DND-41 (cell line): ENCODE measurements at regions not wholly inside any gene's neighbourhood (a gene's known extent, or its start where the extent isn't known, plus 50 kb on each side); places are given as distances from the start of the nearest gene placed in this dataset.

Experiments
- ATAC-seq: fragments of 200-7000 bp; cut with Tn5 transposase; 3 replicates; pipeline ENCODE4 v1.9.1; 2021; ENCODE audit warnings: low read depth; ENCODE audit not compliant: insufficient read depth
- DNase-seq: peaks from one replicate; pipeline ENCODE4 v3.0.0-alpha.2; 2020
- H2AFZ ChIP-seq: 2 replicates; pipeline ENCODE4 v1.6.0; 2012; ENCODE audit warnings: low read depth, low read length
- H3K27ac ChIP-seq: 2 replicates; pipeline ENCODE4 v1.5.1; 2012; ENCODE audit warnings: low read length, inconsistent platforms
- H3K27me3 ChIP-seq: fragments of 200-600 bp; sonication (generic); 2 replicates; pipeline ENCODE4 v1.6.0; 2012; ENCODE audit warnings: low read length, mild to moderate bottlenecking, inconsistent platforms; ENCODE audit not compliant: insufficient read depth, poor library complexity
- H3K36me3 ChIP-seq: 2 replicates; pipeline ENCODE4 v1.5.1; 2012; ENCODE audit warnings: low read length, inconsistent platforms; ENCODE audit not compliant: insufficient read depth
- H3K4me1 ChIP-seq: 2 replicates; pipeline ENCODE4 v1.5.1; 2012; ENCODE audit warnings: mild to moderate bottlenecking, low read length; ENCODE audit not compliant: insufficient read depth
- H3K4me2 ChIP-seq: 2 replicates; pipeline ENCODE4 v1.6.0; 2012; ENCODE audit warnings: mild to moderate bottlenecking, moderate library complexity, low read length, inconsistent platforms; ENCODE audit not compliant: insufficient read depth
- H3K4me3 ChIP-seq, 2 experiments: fragments of 200-600 bp in 1 of 2; shearing (Covaris generic) in 1 of 2; 2 replicates each; pipeline ENCODE4 v1.5.1; 2012 to 2016; ENCODE audit warnings: inconsistent platforms in 2 of 2, low read length in 2 of 2, mild to moderate bottlenecking in 2 of 2, low read depth in 1 of 2, moderate library complexity in 1 of 2
- H3K79me2 ChIP-seq: 2 replicates; pipeline ENCODE4 v1.6.0; 2012; ENCODE audit warnings: low read length, inconsistent platforms; ENCODE audit not compliant: insufficient read depth
- H3K9ac ChIP-seq: 2 replicates; pipeline ENCODE4 v1.6.0; 2012; ENCODE audit warnings: low read depth, mild to moderate bottlenecking, inconsistent platforms, low read length, moderate library complexity
- H3K9me3 ChIP-seq: 2 replicates; pipeline ENCODE4 v1.5.1; 2012; ENCODE audit warnings: low read length, moderate library complexity, mild to moderate bottlenecking, inconsistent platforms; ENCODE audit not compliant: insufficient read depth, severe bottlenecking
- H4K20me1 ChIP-seq: 2 replicates; pipeline ENCODE4 v1.6.0; 2012; ENCODE audit warnings: low read length; ENCODE audit not compliant: insufficient read depth
- CTCF ChIP-seq: IDR thresholded peaks from 2 replicates; pipeline ENCODE4 v1.5.1; 2012; ENCODE audit warnings: borderline replicate concordance, low read length, moderate library complexity, mild to moderate bottlenecking; ENCODE audit not compliant: poor library complexity, severe bottlenecking; ENCODE audit errors: extremely low read depth
- EZH2 ChIP-seq: IDR thresholded peaks from 3 replicates; pipeline ENCODE4 v1.6.1; 2012; ENCODE audit warnings: borderline replicate concordance, low read depth, mild to moderate bottlenecking, moderate library complexity, low read length, inconsistent platforms; ENCODE audit not compliant: severe bottlenecking

- no peak for TF ChIP-seq EZH2
- TF ChIP-seq CTCF: no peak
- H3K36me3 ChIP-seq: no peaks in the 10 kb centered on the region
- DNase-seq (no peak), ATAC-seq (no peak)
- no peaks in the 10 kb centered on the region for H4K20me1 ChIP-seq
- H3K9me3 ChIP-seq: no peaks in the 10 kb centered on the region
- no peaks in the 10 kb centered on the region for H3K79me2 ChIP-seq
- H3K27me3 ChIP-seq: peaks cover 11% of the 10 kb centered on the region
- no peak overlapping the region for H3K4me2 ChIP-seq
- no peak overlapping the region for H3K4me3 ChIP-seq
- H2AFZ ChIP-seq: no peak overlapping the region
- H3K27ac ChIP-seq: no peak overlapping the region
- no peak overlapping the region for H3K9ac ChIP-seq
- no peaks in the 10 kb centered on the region for H3K4me1 ChIP-seq
Measured at GRCh38 chr5:39539470-39539869, 114.7 kb upstream of the DAB2 start.

- Histone ChIP-seq H2AFZ (no peak overlapping the region), H3K9ac (no peak overlapping the region), H3K27ac (no peak overlapping the region), H3K27me3 (peaks cover 19% of the 10 kb centered on the region), H3K79me2 (no peaks in the 10 kb centered on the region), H3K9me3 (no peaks in the 10 kb centered on the region), H3K4me1 (no peaks in the 10 kb centered on the region), H3K4me3 (no peak overlapping the region), H3K36me3 (no peaks in the 10 kb centered on the region), H4K20me1 (no peaks in the 10 kb centered on the region), H3K4me2 (no peak overlapping the region)
- DNase-seq: no peak
- ATAC-seq: no peak
- TF ChIP-seq EZH2 (no peak), CTCF (no peak)
Measured at GRCh38 chr5:39534690-39535089, 109.9 kb upstream of the DAB2 start.

GRCh38 chr5:39533749-39534148 is 109.0 kb upstream of the DAB2 start:
- Histone ChIP-seq H3K27me3 (peaks cover 19% of the 10 kb centered on the region), H3K9ac (no peak overlapping the region), H3K36me3 (no peaks in the 10 kb centered on the region), H3K9me3 (no peaks in the 10 kb centered on the region), H3K79me2 (no peaks in the 10 kb centered on the region), H3K4me2 (no peak overlapping the region), H4K20me1 (no peaks in the 10 kb centered on the region), H3K27ac (no peak overlapping the region), H3K4me1 (no peaks in the 10 kb centered on the region), H2AFZ (no peak overlapping the region), H3K4me3 (no peak overlapping the region)
- TF ChIP-seq CTCF: no peak
- TF ChIP-seq EZH2: no peak
- ATAC-seq: no peak
- no peak for DNase-seq

- TF ChIP-seq CTCF (no peak), EZH2 (no peak)
- Histone ChIP-seq H3K9ac (no peak overlapping the region), H3K4me2 (no peak overlapping the region), H3K4me1 (no peaks in the 10 kb centered on the region), H3K27me3 (peaks cover 19% of the 10 kb centered on the region), H3K27ac (no peak overlapping the region), H4K20me1 (no peaks in the 10 kb centered on the region), H3K9me3 (no peaks in the 10 kb centered on the region), H3K4me3 (no peak overlapping the region), H3K79me2 (no peaks in the 10 kb centered on the region), H2AFZ (no peak overlapping the region), H3K36me3 (no peaks in the 10 kb centered on the region)
- ATAC-seq: no peak
- no peak for DNase-seq
Measured at GRCh38 chr5:39532511-39532910, 107.7 kb upstream of the DAB2 start.
